ENCODE measurements at regions not wholly inside any gene's neighbourhood (a gene's known extent, or its start where the extent isn't known, plus 50 kb on each side); places are given as distances from the start of the nearest gene placed in this dataset.

- Mint-ChIP-seq H3K27ac (no peak overlapping the region), H3K9me3 (no peaks in the 10 kb centered on the region), H3K4me1 (peaks cover 13 to 16% of the 10 kb centered on the region in 2 experiments), H3K36me3 (ENCODE audit: insufficient read depth in 1 of 3, low read depth in 3 of 3) (no peaks in the 10 kb centered on the region), H3K27me3 (ENCODE audit: low read depth) (peaks cover 3% of the 10 kb centered on the region; the same call in 1 of the 2 replicates), H3K4me3 (no peak overlapping the region)
- Histone ChIP-seq H3K23ac (ENCODE audit: insufficient read length, low read depth, low read length) (no peak overlapping the region), H3K4me2 (ENCODE audit: insufficient read depth, insufficient read length, low read length) (no peak overlapping the region), H2BK12ac (ENCODE audit: insufficient read length, low read depth, low read length) (no peak overlapping the region), H2AK5ac (ENCODE audit: insufficient read length, low read length) (no peak overlapping the region), H3K4ac (ENCODE audit: low read depth, low read length) (no peak overlapping the region), H3K9ac (ENCODE audit: extremely low read depth, insufficient read length, low read length) (no peak overlapping the region), H2BK5ac (ENCODE audit: insufficient read length, low read length) (no peak overlapping the region), H3K9me3 (ENCODE audit: control insufficient read depth, low read depth, low read length) (no peaks in the 10 kb centered on the region), H3T11ph (ENCODE audit: low read length) (no peak overlapping the region), H2BK20ac (ENCODE audit: low read depth, low read length, poor library complexity, severe bottlenecking) (no peak overlapping the region), H2AFZ (ENCODE audit: low read length) (no peak overlapping the region), H3K14ac (ENCODE audit: insufficient read depth, low read length) (no peak overlapping the region; the same call in 1 of the 2 replicates), H3K79me1 (ENCODE audit: insufficient read depth, low read depth, low read length, poor library complexity, severe bottlenecking) (no peaks in the 10 kb centered on the region), H4K20me1 (ENCODE audit: control insufficient read depth, insufficient read depth, insufficient read length) (no peaks in the 10 kb centered on the region), H3K18ac (ENCODE audit: insufficient read length, low read depth, low read length) (no peak overlapping the region), H4K91ac (ENCODE audit: insufficient read length, low read depth, low read length) (no peak overlapping the region), H4K5ac (ENCODE audit: insufficient read length, low read depth, low read length) (no peak overlapping the region), H3K23me2 (ENCODE audit: insufficient read length, low read depth, low read length, poor library complexity, severe bottlenecking) (no peaks in the 10 kb centered on the region), H3K27ac (ENCODE audit: insufficient read length, low read depth, low read length) (no peak overlapping the region), H3K56ac (ENCODE audit: insufficient read length, low read depth, low read length) (no peak overlapping the region), H3K27me3 (ENCODE audit: insufficient read depth, low read length) (no peaks in the 10 kb centered on the region), H2BK15ac (ENCODE audit: low read depth, low read length) (no peak overlapping the region), H3K4me1 (ENCODE audit: insufficient read depth, low read length) (peaks cover 4% of the 10 kb centered on the region; the same call in 1 of the 2 replicates), H2BK120ac (ENCODE audit: low read depth, low read length, poor library complexity, severe bottlenecking) (no peak overlapping the region), H4K8ac (replicated peaks; ENCODE audit: insufficient read length, low read depth, low read length) (peak overlapping the region; percentile 70), H3K79me2 (ENCODE audit: insufficient read depth, low read length) (no peaks in the 10 kb centered on the region)
- TF ChIP-seq, protein P1, sequence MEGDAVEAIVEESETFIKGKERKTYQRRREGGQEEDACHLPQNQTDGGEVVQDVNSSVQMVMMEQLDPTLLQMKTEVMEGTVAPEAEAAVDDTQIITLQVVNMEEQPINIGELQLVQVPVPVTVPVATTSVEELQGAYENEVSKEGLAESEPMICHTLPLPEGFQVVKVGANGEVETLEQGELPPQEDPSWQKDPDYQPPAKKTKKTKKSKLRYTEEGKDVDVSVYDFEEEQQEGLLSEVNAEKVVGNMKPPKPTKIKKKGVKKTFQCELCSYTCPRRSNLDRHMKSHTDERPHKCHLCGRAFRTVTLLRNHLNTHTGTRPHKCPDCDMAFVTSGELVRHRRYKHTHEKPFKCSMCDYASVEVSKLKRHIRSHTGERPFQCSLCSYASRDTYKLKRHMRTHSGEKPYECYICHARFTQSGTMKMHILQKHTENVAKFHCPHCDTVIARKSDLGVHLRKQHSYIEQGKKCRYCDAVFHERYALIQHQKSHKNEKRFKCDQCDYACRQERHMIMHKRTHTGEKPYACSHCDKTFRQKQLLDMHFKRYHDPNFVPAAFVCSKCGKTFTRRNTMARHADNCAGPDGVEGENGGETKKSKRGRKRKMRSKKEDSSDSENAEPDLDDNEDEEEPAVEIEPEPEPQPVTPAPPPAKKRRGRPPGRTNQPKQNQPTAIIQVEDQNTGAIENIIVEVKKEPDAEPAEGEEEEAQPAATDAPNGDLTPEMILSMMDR (conservative IDR thresholded peaks at IDR 0.05), result no peak
- no peak for DNase-seq
- WGBS (ENCODE audit: extremely low coverage, insufficient read length, low lambda C conversion rate), result no CpG with 5 or more reads among the region's 3 CpGs
These were observed 139.4 kb downstream of the SPATA19 start for GRCh38 chr11:133705873-133706272.

Measured in H9 (cell line).